ENCODE measurements at regions not wholly inside any gene's neighbourhood (a gene's known extent, or its start where the extent isn't known, plus 50 kb on each side); places are given as distances from the start of the nearest gene placed in this dataset.

GRCh38 chr2:57740891-57741290 is 305.7 kb upstream of the VRK2 start:
- no peak for DNase-seq
- intact Hi-C loops (cut with DNase I): no loop called here
- Histone ChIP-seq H3K36me3 (replicated peaks in 1 of 2) (no peaks in the 10 kb centered on the region), H3K27me3 (no peaks in the 10 kb centered on the region), H3K27ac (no peak overlapping the region), H3K4me3 (no peak overlapping the region), H3K4me1 (replicated peaks in 1 of 2) (no peaks in the 10 kb centered on the region), H3K9me3 (replicated peaks in 1 of 3) (no peaks in the 10 kb centered on the region)
- no peak for TF ChIP-seq POLR2A (IDR thresholded peaks at IDR 0.05)
- TF ChIP-seq CTCF (IDR thresholded peaks at IDR 0.05): no peak
- WGBS, 4 donors: 63 to 69% (median 66%) methylated on average over 6 of the region's 6 CpGs

GRCh38 chr2:57753636-57754035 is 293.0 kb upstream of the VRK2 start:
- no peaks in the 10 kb centered on the region for H3K27me3 ChIP-seq
- 83 to 97% (median 88%) methylated on average over 1 of the region's 1 CpG for WGBS, 4 donors
- TF ChIP-seq POLR2A (IDR thresholded peaks at IDR 0.05) (no peak), CTCF (IDR thresholded peaks at IDR 0.05) (no peak)
- H3K4me1 ChIP-seq (replicated peaks in 1 of 2): no peaks in the 10 kb centered on the region
- no peak overlapping the region for H3K27ac ChIP-seq
- intact Hi-C loops (cut with DNase I): no loop called here
- H3K36me3 ChIP-seq (replicated peaks in 1 of 2): no peaks in the 10 kb centered on the region
- no peak for DNase-seq
- no peaks in the 10 kb centered on the region for H3K9me3 ChIP-seq (replicated peaks in 1 of 3)
- no peak overlapping the region for H3K4me3 ChIP-seq

GRCh38 chr2:57758686-57759085 is 287.9 kb upstream of the VRK2 start:
- 63 to 79% (median 69%) methylated on average over 2 of the region's 2 CpGs for WGBS, 4 donors
- no peak for DNase-seq
- intact Hi-C loops (cut with DNase I): no loop called here
- peaks cover 5 to 10% of the 10 kb centered on the region in 2 donors for H3K4me1 ChIP-seq (replicated peaks in 1 of 2)
- no peak for TF ChIP-seq CTCF (IDR thresholded peaks at IDR 0.05)
- TF ChIP-seq POLR2A (IDR thresholded peaks at IDR 0.05): no peak
- H3K27me3 ChIP-seq: no peaks in the 10 kb centered on the region
- H3K9me3 ChIP-seq (replicated peaks in 1 of 3): no peaks in the 10 kb centered on the region
- H3K27ac ChIP-seq: no peak overlapping the region
- H3K36me3 ChIP-seq (replicated peaks in 1 of 2): no peaks in the 10 kb centered on the region
- no peak overlapping the region for H3K4me3 ChIP-seq

GRCh38 chr2:57759131-57759530 is 287.5 kb upstream of the VRK2 start:
- WGBS, 4 donors: 34 to 42% (median 38%) methylated on average over 5 of the region's 5 CpGs
- H3K27ac ChIP-seq: no peak overlapping the region
- H3K27me3 ChIP-seq: no peaks in the 10 kb centered on the region
- H3K9me3 ChIP-seq (replicated peaks in 1 of 3): no peaks in the 10 kb centered on the region
- intact Hi-C loops (cut with DNase I): no loop called here
- DNase-seq: no peak
- H3K4me1 ChIP-seq (replicated peaks in 1 of 2): peaks cover 5 to 10% of the 10 kb centered on the region in 2 donors
- no peaks in the 10 kb centered on the region for H3K36me3 ChIP-seq (replicated peaks in 1 of 2)
- H3K4me3 ChIP-seq: peak overlapping the region in 2 of 4 donors; percentile 12 to 41
- TF ChIP-seq CTCF (IDR thresholded peaks at IDR 0.05) (no peak), POLR2A (IDR thresholded peaks at IDR 0.05) (no peak)
